ENCODE measurements at regions not wholly inside any gene's neighbourhood (a gene's known extent, or its start where the extent isn't known, plus 50 kb on each side); places are given as distances from the start of the nearest gene placed in this dataset.
A peak's percentile ranks its signal among the peaks of the same experiment; 100 is the strongest.

- no peak for DNase-seq
These were observed 168.1 kb downstream of the ADAMTS15 start for GRCh38 chr11:130616573-130616972.

- no peak for DNase-seq
These were observed 168.6 kb downstream of the ADAMTS15 start for GRCh38 chr11:130617001-130617400.

- DNase-seq = no peak
These were observed 172.1 kb downstream of the ADAMTS15 start for GRCh38 chr11:130620548-130620947.

DNA sequence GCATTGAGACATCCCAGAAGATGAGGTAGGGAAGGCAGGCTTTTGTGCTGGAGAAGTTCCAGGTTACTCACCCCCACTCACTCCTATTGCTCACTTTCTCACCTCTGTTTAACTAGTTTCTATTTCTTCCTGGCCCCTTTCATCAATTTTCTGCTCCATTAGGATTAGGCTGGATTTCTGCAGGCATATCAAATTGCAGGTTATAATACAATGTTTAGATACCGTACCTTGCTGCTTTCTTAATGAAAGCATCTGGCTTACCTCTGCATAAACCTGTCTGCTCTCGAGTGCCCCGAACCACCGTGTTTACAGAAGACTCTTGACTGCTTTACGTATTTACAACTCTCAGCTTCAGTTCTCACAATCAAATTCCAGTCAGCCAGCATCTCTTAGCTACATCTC is 173.7 kb downstream of the ADAMTS15 start:
- DNase-seq = peak; percentile 29

DNA sequence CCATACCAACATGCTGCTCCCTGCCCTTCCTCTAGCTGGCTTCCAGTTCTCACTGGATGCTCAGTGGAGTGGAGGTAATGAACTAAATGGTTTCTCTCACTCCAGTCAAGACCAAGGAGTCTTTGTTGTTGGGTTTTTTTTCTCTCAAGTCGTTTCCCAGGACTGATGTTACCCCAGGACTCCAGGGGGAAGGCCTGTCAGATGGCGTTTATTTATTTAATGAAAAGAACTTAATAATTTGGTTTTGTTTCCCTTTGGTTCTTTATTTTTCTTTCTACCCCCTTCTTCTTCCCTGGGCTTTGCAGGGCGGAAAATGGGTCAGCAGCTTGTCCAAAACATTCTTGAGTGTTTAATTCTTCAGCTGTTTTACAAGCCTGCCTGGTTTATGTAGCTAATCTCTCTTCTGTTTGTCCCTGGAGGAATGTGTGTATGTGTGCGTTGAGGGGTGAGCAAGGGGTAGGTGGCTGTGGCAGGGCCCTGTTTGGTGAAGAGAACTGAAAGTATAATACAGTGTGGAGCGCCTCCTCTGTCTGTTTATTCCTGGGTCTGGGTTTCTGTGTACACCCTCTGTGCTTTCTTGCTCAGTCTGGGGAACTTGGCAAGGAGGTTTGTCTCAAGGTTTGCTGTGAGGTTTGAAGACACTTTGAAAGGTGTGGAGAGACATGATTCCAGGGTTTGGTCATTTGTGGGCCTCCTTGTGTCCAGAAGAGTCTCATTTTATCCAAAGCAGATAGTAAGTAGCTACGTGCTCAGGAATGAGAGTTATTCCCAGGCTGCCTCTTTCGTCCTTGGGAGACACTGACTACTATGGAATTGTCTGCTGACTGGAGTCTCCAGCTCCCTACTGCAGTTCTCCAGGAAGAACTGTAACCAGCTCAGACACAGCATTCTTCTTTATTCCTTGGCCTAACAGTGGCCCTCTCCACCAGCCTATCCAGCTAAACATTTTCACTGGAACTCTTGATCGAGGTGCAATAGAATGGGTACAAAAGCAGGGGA is 175.5 kb downstream of the ADAMTS15 start:
- no peak for DNase-seq

- DNase-seq = no peak
These were observed 176.6 kb downstream of the ADAMTS15 start for GRCh38 chr11:130624971-130625544.

DNA sequence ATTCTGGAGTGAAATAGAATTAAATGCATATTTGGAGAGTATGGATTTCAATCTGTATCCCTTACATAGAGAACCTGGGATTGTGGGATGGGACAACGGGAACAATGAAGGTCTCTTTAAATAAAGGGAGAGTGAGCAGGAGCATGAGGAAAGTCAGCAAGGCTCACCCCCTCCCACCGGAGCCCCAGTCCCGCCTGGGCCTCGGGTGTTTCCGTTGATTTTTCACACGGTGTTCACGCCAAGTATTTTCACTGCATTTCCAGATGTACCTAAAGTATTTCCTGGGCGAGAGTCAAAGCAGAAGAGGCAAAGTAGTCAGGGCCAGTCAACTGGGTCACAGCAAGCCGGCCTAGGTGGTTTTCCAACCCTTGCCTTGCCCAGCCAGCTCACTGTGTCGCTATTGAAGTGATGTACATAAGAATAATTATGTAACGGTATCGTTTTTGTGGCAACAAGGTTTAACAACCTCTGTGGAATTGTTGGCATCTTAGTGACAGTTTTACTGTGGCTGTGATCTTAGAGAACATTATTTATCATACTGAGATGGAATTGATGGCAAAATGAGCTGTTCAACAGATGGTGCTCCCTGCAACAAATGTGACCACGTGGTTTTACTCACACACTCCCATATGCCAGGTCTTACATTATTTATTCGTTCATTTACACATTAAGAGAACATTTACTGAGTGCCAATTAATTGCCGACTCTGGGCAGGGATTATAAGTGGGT is 177.3 kb downstream of the ADAMTS15 start:
- no peak for DNase-seq

GRCh38 chr11:130629039-130629438 is 180.6 kb downstream of the ADAMTS15 start:
- no peak for DNase-seq

DNA sequence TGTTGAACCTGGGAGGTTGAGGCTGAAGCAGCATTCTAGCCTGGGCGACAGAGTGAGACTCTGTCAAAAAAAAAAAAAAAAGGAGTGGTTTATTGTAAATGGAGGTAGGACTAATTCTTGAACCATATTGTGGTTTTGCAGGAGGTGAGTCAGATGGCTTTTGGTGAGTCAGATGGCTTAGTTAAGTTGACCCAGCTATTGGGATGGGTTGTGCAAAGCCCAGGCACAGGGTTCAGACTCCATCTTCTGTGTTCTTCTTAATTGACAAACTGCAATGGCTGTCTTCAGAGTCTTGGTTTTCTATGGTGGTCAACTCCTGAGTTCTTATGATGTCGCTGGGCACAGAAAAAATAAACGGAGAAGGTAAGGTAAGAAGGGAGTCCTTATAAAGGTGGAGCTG is 182.7 kb downstream of the ADAMTS15 start:
- DNase-seq = no peak

- no peak for DNase-seq
These were observed 185.0 kb downstream of the ADAMTS15 start for GRCh38 chr11:130633466-130633865.

GRCh38 chr11:130634186-130634585 is 185.7 kb downstream of the ADAMTS15 start:
- no peak for DNase-seq

- DNase-seq = peak; percentile 7
These were observed 186.6 kb downstream of the ADAMTS15 start for GRCh38 chr11:130634961-130635473.

DNA sequence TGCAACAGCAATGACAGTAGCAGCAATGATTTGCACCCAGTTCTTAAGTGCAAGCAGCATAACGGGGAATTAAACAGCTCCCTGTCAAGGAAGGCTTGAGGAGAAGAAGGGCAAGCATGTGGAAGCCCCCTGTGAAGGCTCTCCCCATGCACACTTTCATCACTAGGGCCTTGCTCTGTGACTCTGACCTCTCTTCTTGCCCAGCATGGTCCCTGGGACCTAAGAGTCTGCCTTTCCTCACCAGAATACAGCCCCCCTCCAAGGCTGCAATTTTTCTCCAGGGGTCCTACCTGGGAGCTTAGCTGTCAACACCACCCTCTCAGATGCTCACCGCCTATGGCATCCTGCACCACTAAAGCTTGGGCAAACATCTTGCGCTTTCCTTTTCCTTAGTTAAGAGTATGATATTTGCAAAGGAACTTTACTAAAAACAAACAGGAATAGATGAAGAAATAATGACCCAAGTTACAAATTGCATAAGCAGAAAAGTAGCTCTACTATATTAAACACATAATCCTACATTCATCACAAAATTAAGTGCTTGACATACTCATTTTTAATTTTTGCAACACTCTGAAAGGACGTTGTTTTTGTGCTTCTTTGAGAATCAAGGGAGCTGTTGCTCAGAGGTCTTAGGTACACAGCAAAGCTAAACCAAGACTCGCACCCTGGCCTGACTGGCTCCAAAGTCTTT is 187.6 kb downstream of the ADAMTS15 start:
- no peak for DNase-seq

GRCh38 chr11:130636722-130637464 is 188.4 kb downstream of the ADAMTS15 start:
- DNase-seq = peak; percentile 7

GRCh38 chr11:130637566-130637965 is 189.1 kb downstream of the ADAMTS15 start:
- no peak for DNase-seq

GRCh38 chr11:130638033-130638432 is 189.6 kb downstream of the ADAMTS15 start:
- DNase-seq = no peak

DNA sequence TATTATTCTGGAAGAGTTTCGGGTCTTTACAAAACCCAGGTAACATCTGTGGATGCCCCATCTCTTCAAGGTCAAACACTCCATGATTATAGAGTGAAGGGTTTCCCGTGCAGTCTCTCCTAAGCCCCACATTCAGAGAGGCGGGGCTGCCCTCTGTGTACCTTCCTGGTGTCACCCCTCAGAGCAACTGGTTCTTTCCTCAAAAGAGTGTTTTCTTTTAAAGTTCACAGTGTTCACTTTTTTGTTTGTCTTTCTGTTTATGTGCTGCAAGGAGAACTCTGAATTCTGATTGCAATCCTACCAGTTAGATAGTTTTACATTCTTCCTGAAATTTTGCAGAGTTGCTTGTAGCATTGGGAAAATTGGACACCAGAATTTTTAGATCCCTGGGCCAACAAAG is 190.2 kb downstream of the ADAMTS15 start:
- no peak for DNase-seq

DNA sequence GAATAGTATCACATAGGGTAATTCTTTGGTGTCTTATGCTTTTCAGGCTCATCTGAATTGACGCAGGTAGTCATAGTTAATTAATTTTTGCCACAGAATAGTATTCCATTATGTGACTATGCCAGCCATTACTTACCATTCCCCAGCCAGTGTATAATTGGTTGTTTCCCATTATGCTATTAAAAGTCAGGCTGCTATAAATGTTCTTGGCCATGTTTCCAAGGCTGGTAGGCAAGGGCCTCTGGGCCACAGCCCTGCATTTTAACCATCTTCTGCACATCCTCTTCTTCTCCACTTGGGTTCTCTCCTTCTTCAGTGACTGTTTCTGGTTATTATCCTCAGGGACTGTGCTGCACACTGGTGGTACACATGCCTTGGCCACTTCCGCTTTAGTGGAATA is 190.9 kb downstream of the ADAMTS15 start:
- DNase-seq = no peak

- DNase-seq = no peak
These were observed 192.1 kb downstream of the ADAMTS15 start for GRCh38 chr11:130640526-130640925.

DNA sequence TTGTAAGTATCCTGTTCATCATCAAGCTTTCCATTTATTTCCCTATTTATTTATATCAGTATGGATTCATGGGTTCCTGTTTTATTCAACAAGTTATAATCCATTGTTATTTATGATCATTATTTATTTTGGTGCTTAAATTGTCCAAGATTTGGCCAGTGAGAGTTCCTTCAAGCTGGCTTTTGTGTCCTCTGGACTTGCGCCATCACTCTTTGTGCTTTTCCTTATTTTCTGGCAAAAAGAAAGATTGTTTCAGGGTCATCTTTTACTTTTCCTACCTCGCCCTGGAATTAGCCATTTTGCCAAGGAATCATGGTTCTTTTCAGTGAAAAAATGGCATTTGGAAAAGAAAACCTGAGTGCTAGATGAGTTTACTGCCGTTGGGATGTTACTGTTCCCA is 193.4 kb downstream of the ADAMTS15 start:
- no peak for DNase-seq

- DNase-seq = no peak
These were observed 194.5 kb downstream of the ADAMTS15 start for GRCh38 chr11:130642994-130643393.

DNA sequence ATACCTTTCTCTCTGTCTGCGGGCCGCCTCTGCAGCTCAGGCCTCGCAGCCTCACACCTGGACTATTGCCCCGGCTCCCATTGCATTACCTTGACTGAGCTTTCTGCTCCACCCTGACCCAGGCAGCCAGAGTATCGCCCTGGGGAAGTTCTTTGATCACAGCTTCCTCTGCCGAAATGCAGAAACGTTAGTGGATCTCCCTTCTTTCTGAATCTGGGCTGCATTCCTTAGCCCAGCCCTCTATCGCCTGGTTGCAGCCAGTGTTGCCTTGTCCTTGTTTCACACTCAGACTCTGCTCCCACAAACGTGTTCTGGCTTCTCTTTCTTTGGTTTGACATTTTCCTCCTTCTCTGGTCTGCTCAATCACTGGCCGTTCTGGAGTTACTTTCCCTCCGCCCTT is 195.7 kb downstream of the ADAMTS15 start:
- DNase-seq = no peak

Data from NCI-H748 treated with DMSO at 0.1 percent for 48 hours (cell line).